ENCODE measurements at regions not wholly inside any gene's neighbourhood (a gene's known extent, or its start where the extent isn't known, plus 50 kb on each side); places are given as distances from the start of the nearest gene placed in this dataset.

DNA sequence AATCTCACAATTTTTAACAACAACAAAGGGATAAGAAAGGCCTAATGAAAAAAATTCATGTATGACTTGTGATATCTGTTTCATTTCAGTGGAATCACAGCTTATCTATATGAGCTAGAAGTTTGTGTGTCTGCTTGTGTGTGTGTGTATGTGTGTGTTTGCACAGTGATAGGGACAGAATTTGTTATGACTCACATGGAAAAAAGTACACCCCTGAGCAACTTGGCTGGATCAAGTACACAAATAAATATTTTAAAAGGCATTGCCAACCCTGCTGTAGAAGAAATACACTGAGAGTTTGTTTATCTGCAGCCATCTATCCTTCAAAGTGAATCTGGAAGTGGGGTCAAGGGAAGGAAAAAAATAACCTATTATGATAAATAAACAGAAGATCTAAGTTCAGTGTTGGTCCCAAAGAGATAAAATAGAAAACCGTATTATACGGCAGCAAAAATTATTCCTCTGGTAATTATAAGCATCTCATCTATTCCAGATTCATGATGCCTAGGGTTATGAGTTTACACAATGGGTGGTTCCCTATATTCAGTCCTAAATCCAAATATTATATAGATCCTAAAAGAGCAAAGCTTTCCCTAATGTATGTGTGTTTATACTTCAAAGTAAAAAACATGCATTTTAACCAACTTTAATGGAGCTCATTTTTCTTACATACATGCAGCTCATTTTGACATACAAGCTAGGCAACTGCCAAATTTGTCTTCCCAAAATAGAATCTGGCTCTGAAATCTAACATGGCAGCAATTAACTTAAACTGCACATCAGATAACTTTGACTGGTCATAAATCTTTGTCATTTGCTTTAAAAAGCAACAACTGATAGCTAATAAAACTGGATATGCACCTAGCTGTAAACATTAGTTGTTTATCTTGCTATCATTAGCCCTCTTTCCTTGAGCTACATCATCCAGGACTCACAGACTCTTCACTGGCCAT lies 420.6 kb downstream of the IRS1 start:
- TF ChIP-seq EZH2 (IDR thresholded peaks at IDR 0.05; ENCODE audit: borderline replicate concordance, low read depth, low read length, severe bottlenecking) = no peak
- TF ChIP-seq, protein P1, sequence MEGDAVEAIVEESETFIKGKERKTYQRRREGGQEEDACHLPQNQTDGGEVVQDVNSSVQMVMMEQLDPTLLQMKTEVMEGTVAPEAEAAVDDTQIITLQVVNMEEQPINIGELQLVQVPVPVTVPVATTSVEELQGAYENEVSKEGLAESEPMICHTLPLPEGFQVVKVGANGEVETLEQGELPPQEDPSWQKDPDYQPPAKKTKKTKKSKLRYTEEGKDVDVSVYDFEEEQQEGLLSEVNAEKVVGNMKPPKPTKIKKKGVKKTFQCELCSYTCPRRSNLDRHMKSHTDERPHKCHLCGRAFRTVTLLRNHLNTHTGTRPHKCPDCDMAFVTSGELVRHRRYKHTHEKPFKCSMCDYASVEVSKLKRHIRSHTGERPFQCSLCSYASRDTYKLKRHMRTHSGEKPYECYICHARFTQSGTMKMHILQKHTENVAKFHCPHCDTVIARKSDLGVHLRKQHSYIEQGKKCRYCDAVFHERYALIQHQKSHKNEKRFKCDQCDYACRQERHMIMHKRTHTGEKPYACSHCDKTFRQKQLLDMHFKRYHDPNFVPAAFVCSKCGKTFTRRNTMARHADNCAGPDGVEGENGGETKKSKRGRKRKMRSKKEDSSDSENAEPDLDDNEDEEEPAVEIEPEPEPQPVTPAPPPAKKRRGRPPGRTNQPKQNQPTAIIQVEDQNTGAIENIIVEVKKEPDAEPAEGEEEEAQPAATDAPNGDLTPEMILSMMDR (IDR thresholded peaks at IDR 0.05; ENCODE audit: borderline replicate concordance, extremely low read depth, low read length, poor library complexity, severe bottlenecking) = no peak
- Histone ChIP-seq H3K9me3 (ENCODE audit: insufficient read depth, low read length, severe bottlenecking) (no peaks in the 10 kb centered on the region), H3K27ac (ENCODE audit: low read length) (no peak overlapping the region), H3K27me3 (ENCODE audit: insufficient read depth, low read length, poor library complexity) (no peaks in the 10 kb centered on the region), H3K36me3 (ENCODE audit: insufficient read depth, low read length) (no peaks in the 10 kb centered on the region), H2AFZ (ENCODE audit: low read depth, low read length) (no peak overlapping the region), H3K4me2 (ENCODE audit: insufficient read depth, low read length) (no peak overlapping the region), H3K79me2 (ENCODE audit: insufficient read depth, low read length) (no peaks in the 10 kb centered on the region), H3K4me3 (ENCODE audit: low read depth in 1 of 2, low read length in 2 of 2) (no peak overlapping the region), H3K4me1 (ENCODE audit: insufficient read depth, low read length) (no peaks in the 10 kb centered on the region), H4K20me1 (ENCODE audit: insufficient read depth, low read length) (no peaks in the 10 kb centered on the region), H3K9ac (ENCODE audit: low read depth, low read length) (no peak overlapping the region)
- ATAC-seq (ENCODE audit: insufficient read depth, low read depth) (no peak), DNase-seq (no peak)

DNA sequence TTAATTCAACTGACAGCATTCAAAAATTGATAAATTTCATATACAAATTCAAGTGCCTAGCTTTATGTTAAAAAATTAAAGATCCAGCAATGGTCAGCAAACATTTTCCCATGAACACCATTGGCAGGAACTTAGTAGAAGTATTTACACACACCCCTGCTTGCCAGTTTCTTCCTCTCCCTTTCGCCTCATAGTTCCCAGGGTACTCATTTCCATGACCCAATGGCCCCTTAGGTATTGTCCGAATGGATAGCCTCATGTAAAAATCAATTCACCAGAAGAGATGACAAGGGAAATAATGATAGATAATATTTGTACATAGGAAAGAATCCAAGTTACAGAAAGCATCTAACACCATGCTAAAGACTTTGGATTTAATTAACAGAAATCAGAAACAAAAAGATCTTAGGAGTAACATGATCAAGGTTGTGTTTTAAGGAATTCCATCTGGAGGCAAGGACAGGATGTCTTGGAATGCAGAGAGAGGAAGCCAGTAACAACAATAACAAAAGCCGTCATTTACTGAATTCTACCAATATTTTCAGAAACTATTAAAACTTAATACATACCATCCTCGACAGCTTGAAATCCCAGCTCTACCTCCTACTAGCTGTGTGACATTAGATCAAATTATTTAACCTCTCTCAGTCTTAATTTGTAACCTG lies 423.0 kb downstream of the IRS1 start:
- DNase-seq (no peak), ATAC-seq (ENCODE audit: insufficient read depth, low read depth) (no peak)
- no peak overlapping the region for H3K4me3 ChIP-seq (ENCODE audit: low read depth in 1 of 2, low read length in 2 of 2)
- H3K79me2 ChIP-seq (ENCODE audit: insufficient read depth, low read length) = no peaks in the 10 kb centered on the region
- H2AFZ ChIP-seq (ENCODE audit: low read depth, low read length) = no peak overlapping the region
- no peak overlapping the region for H3K4me2 ChIP-seq (ENCODE audit: insufficient read depth, low read length)
- TF ChIP-seq EZH2 (IDR thresholded peaks at IDR 0.05; ENCODE audit: borderline replicate concordance, low read depth, low read length, severe bottlenecking) = no peak
- TF ChIP-seq, protein P1 (IDR thresholded peaks at IDR 0.05; ENCODE audit: borderline replicate concordance, extremely low read depth, low read length, poor library complexity, severe bottlenecking) = no peak
- no peaks in the 10 kb centered on the region for H3K27me3 ChIP-seq (ENCODE audit: insufficient read depth, low read length, poor library complexity)
- H3K9ac ChIP-seq (ENCODE audit: low read depth, low read length) = no peak overlapping the region
- no peaks in the 10 kb centered on the region for H3K36me3 ChIP-seq (ENCODE audit: insufficient read depth, low read length)
- no peak overlapping the region for H3K27ac ChIP-seq (ENCODE audit: low read length)
- H3K9me3 ChIP-seq (ENCODE audit: insufficient read depth, low read length, severe bottlenecking) = no peaks in the 10 kb centered on the region
- no peaks in the 10 kb centered on the region for H4K20me1 ChIP-seq (ENCODE audit: insufficient read depth, low read length)
- no peaks in the 10 kb centered on the region for H3K4me1 ChIP-seq (ENCODE audit: insufficient read depth, low read length)

DNA sequence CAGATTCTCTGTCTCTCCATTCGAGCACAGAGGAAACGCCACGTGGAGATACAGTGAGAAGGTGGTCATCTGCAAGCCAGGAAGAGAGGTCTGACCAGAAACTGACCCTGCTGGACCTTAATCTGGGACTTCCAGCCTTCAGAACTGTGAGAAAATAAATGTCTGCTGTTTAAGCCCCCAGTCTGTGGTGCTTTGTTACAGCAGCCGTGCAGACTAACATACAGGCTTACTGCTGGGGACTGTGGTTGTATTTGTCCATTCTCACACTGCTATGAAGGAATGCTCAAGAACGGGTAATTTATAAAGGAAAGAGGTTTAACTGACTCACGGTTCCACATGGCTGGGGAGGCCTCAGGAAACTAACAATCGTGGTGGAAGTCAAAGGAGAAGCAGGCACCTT lies 432.7 kb downstream of the IRS1 start:
- no peak overlapping the region for H3K4me3 ChIP-seq (ENCODE audit: low read depth in 1 of 2, low read length in 2 of 2)
- no peaks in the 10 kb centered on the region for H3K9me3 ChIP-seq (ENCODE audit: insufficient read depth, low read length, severe bottlenecking)
- ATAC-seq (ENCODE audit: insufficient read depth, low read depth) (no peak), DNase-seq (no peak)
- H4K20me1 ChIP-seq (ENCODE audit: insufficient read depth, low read length) = no peaks in the 10 kb centered on the region
- no peak overlapping the region for H3K4me2 ChIP-seq (ENCODE audit: insufficient read depth, low read length)
- no peak overlapping the region for H3K9ac ChIP-seq (ENCODE audit: low read depth, low read length)
- no peaks in the 10 kb centered on the region for H3K79me2 ChIP-seq (ENCODE audit: insufficient read depth, low read length)
- H2AFZ ChIP-seq (ENCODE audit: low read depth, low read length) = no peak overlapping the region
- no peaks in the 10 kb centered on the region for H3K27me3 ChIP-seq (ENCODE audit: insufficient read depth, low read length, poor library complexity)
- no peaks in the 10 kb centered on the region for H3K36me3 ChIP-seq (ENCODE audit: insufficient read depth, low read length)
- H3K4me1 ChIP-seq (ENCODE audit: insufficient read depth, low read length) = no peaks in the 10 kb centered on the region
- TF ChIP-seq EZH2 (IDR thresholded peaks at IDR 0.05; ENCODE audit: borderline replicate concordance, low read depth, low read length, severe bottlenecking) = no peak
- TF ChIP-seq, protein P1 (IDR thresholded peaks at IDR 0.05; ENCODE audit: borderline replicate concordance, extremely low read depth, low read length, poor library complexity, severe bottlenecking) = no peak
- H3K27ac ChIP-seq (ENCODE audit: low read length) = no peak overlapping the region
